ENCODE measurements at regions not wholly inside any gene's neighbourhood (a gene's known extent, or its start where the extent isn't known, plus 50 kb on each side); places are given as distances from the start of the nearest gene placed in this dataset.
"Not testable (repeated sequence)": the region's sequence is repeated elsewhere in the genome, so short reads cannot be mapped to it uniquely, and the experiment has no call there.

DNA sequence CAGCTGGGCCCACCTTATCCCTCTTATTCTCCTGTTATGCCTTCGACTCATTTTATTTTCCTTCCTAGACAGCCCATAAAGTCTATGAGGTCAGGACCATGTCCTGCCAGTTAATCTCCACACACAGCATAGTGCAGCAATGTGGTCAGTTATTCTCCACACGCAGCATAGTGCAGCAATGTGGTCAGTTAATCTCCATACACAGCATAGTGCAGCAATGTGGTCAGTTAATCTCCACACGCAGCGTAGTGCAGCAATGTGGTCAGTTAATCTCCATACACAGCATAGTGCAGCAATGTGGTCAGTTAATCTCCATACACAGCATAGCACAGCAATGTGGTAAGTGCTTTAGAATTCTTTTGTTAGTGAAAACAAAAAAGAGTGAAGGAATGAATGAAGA lies 77.8 kb downstream of the TEX36 start:
- DNase-seq = no peak

DNA sequence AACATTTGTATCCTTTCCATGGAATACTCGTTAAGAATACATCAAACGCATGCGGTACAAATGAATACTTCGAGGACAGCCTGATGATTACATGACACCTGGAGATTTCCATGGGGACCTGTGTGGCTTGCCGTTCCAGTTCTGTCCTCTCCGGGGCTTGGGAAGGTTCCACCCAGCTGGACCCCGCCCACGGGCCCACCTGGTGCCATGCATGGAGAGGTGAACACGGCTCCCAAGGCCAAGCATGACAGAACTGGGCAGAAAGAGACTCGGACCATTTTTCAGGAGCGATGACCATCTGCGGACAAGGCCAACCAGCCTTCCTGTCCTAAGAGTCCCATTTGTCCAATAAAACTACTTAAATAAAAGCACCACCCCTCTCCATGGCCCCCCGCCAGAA lies 80.1 kb downstream of the TEX36 start:
- DNase-seq = no peak

DNA sequence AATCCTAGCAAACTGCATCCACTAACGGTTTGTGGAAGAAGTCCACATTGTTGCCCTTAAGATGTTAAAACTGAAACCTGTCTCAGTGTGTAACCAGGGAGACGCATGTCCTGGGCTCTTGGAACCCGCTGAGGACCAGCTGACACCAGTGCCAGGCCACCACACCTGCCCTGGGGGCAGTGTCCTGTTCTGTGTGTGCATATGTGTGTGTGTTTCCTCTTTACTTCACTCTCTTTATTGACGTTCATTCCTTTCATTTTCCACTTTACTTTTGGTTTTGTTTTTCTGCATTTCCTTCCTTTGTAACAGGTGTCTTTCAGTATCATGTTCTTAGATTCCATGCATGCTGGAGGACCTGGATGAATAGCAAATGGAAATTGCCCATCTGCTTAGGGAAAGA lies 83.8 kb downstream of the TEX36 start:
- DNase-seq = no peak

DNA sequence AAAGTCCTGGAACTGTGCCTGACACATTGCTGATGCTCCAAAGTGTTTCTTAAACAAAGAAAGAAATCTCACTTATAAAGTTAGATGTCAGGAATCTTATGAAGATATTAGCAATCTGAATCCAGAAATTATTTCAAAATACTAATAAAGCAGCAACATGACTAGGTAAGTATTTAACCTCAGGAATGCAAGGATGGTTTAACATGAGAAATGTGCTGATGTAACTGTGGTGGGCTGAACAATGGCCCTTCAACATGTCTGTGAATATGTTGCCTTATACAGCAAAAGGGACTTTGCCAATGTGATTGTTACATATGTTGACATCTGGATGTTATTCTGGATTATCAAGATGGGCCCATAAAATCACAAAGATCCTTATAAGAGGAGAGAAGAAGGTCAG lies 87.1 kb downstream of the TEX36 start:
- no peak for DNase-seq

DNA sequence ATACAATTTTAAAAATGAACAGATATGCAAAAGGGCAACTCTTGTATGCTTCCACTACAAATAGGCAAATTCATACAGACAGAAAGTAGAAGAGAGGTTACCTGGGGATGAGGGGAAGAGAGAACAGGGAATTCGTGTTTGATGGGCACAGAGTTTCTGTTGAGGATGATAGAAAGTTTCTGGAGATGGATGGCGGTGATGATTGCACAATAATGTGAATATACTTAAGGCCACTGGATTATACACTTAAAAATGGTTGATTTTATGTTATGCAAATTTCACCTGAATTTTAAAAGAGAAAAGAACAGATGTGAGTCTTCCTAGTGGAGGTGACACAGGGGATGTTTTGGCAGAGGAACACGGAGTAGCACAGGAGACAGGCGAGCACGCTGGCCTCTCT lies 89.3 kb downstream of the TEX36 start:
- DNase-seq = no peak

DNA sequence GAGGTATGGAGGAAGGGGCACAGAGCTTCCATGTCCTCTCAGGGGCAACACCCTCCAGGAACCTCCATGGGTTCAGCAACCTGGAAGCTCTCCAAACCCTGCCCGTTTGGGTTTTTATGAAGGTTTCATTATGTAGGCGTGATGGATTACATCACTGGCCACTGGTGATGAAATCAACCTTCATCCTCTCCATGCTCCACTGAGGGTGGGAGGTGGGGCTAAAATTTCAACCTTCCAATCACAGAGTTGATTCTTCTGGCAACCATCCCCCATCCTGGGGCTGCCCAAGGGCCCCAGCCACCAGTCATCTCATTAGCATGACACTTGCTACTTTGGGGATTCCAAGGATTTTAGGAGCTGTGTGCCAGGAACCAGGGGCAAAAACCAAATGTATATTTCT lies 90.1 kb downstream of the TEX36 start:
- DNase-seq = no peak

DNA sequence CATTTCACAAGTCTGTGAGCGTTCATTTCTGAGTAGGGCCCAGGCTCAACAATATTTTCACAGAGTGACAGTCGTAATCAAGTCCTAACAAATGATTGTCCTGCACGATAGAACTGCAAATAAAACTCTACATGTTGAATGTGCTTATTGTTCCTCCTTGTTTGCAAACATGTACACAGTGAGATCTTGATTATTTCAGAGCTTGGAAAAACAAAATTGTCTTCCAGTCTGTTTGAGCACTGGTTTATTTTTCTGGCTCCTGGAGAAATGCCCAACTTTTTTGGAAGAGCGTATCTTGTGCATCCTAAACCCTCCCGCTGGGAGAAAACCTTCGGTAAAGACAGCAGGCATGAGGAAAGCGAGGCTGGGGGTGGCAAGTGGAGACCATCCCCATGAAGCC lies 91.1 kb downstream of the TEX36 start:
- no peak for DNase-seq

DNA sequence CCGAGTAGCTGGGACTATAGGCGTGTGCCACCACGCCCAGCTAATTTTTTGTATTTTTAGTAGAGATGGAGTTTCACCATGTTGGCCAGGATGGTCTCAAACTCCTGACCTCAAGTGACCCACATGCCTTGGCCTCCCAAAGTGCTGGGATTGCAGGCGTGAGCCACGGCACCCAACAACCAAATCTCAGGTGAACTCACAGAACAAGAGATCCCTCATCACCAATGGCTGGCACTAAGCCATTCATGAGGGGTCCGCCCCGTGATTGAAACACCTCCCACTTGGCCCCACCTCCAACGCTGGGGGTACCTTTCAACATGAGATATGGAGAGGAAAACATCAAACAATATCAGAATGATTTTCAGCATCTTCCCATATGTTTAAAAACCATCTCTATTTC lies 94.2 kb downstream of the TEX36 start:
- not testable (repeated sequence) for DNase-seq

DNA sequence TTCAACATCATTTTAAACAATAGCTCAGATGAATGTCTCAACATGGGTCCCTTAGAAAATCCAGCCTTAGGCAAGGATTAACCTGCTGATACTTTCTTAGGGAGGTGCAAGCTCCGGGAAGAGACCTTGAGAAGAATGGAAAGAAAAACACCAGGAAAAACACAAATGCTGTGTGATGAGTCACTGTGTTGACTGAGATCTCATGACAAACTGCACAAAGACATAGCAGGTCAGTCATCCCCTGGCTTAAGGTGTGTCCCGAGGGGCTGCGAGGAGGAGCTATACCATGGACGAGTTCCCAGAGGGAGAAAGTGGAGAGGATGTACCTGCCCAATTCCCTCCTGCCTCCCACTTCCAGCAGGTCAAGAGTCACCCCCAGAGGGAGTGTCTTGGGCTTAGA lies 98.0 kb downstream of the TEX36 start:
- DNase-seq = no peak

DNA sequence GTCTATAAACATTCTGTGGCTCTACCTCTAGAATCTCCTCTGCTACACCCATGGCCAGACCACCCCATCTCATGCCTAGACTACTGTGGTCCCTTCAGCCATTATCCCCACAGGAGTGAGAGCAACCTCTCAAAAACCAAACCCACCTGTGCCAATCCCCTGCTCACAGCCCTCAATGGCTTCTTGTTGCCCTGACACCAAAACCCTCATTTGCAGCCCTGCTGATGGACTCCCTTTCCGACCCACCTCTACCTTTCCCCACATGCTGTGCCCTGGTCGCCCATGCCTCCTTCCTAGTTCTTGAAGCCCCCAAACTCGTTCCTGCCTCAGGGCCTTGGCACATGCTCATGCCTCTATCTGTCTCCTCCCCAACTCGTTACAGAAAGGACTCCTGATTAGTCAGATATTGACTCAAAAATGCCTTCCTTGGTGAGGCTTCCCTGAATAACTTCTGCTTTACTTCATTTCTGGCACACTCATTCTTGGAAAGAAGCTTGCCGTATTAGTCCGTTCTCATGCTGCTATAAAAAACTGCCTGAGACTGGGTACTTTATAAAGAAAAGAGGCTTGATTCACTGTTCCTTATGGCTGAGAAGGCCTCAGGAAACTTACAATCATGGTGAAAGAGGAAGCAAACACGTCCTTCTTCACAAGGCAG lies 104.2 kb downstream of the TEX36 start:
- no peak for DNase-seq

DNA sequence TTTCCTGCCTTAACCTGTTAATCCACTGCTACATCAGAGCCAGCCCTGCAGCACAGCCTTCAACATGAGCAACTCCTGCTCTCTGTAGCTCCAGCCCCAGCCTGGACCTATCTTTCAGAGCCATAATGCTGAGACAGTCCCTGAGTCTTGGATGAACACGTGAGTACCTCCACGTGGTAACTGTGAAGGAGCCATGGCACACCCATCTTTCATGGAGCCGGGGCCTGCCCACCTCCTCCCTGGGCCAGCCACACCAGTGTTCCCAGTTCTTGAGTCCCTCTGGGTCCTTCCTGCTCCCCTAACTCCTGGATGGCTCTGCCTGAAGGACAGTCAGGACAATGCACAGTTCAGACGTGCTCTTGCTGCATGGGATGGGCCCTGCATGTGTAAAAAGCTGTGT lies 107.1 kb downstream of the TEX36 start:
- DNase-seq = no peak

DNA sequence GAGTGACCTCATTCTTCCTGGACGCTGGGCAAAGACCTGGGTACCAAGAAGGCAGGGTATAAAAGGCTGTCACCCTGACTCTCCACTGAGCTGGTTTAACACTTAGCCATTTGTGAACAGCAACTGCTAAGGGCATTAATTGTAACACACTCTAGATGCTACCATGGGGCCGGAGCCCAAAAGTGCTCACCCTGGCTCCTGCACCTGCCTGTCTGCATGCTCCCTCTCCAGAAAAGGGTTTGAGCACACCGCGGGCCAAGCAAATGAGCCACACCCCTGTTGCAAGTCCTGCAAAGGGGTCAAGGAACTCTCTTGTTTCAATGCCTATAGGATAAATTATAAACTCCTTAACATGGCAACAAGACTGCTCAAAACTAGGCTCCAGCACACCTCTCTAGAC lies 114.8 kb downstream of the TEX36 start:
- DNase-seq = no peak

DNA sequence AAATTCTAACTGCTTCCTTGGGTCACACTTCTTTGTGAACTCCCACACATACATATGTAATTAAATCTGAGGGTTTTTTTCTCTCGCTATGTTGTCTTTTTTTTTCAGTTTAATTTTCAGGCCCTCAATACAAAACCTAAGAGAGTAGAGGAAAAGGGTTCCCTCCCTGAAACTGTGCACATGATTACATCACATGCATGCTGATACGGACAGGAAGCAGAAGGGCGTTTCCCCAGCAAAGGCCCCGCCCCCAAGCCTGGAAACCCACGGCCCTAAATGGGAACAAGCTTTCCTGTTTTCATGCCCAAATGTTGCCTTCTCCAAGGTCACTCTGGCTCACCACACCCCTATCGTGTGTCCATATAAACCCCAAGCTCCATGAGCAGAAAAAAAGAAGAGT lies 115.4 kb downstream of the TEX36 start:
- no peak for DNase-seq

DNA sequence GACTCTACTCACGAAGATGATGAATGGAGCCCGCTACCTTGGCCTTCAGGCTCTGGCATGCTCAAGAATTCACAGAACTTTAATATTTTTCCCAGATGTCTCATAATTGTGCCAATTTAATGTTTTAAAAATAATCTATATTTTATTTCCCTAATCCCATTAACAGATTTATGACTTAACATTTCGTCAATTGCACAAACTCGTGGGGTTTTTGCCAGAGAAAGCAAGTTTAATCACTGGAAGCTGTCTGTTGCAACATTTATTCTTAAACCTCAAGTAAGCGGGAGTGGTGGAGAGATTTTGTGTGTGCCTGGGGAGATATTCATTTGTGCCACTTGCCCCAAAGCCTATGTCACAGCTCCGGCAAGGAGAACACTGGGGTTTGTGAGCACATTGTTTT lies 117.9 kb downstream of the TEX36 start:
- DNase-seq = no peak

DNA sequence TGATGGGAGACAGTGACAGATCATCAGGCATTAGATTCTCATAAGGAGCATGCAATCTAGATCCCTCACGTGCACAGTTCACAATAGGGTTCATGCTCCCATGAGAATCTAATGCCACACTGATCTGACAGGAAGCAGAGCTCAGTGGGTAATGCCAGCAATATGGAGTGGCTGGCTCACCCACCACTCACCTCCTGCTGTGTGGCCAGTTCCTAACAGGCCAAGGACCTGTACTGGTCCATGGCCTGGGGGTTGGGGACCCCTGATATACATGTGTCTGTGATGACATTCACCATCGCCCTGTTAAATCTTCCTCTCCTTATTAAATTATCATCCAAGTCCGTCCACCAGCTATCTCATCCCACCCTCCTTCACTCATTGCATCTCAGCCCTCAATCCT lies 118.4 kb downstream of the TEX36 start:
- DNase-seq = no peak

DNA sequence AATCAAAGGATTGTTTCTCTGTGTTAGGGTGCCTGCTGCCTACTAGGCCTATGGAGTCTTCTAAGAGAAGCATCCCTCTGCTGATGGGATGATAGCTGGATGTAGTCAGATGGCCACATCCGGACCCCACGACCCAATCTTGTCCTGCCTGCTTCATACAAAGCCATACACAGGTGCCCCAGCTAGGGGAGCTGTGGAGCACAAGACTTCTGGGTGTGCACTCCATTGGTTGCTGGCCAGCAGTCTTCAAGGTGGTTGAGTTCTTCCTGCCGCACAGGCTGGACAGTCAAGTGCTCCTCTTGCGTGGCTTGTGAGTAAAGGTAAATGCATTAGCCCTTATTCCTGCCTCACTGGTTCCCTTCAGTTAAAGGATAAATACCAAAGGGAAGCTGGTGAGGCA lies 120.2 kb downstream of the TEX36 start:
- DNase-seq = no peak

DNA sequence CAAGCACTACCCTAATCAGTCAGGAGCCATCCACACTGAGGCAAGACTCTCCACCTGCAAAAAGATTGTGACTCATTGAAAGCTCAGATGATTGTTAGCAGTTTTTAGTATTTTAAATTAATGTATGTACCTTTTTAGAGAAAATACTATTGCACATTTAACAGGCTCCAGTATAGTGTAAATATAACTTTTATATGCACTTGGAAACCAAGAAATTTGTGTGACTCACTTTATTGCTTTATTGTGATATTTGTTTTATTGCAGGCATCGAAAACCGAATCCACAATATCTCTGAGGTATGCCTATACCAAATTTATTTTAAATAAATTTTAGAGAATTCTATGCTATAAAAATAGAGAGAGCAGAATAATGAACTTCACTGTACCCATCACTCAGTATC lies 122.0 kb downstream of the TEX36 start:
- DNase-seq = no peak

DNA sequence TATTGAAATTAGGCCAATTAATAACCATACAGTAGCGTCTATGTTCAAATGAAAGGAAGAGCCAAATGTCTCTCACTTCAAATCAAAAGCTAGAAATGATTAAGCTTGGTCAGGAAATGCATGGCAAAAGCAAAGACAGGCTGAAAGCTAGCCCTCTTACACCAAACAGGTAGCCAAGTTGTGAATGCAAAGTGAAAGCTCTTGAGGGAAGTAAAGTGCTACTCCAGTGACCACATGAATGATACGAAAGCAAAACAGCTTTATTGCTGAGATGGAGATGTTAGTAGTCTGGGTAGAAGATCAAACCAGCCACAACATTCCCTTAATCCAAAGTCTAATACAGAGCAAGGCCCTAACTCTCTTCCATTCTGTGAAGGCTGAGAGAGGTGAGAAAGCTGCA lies 123.8 kb downstream of the TEX36 start:
- no peak for DNase-seq

DNA sequence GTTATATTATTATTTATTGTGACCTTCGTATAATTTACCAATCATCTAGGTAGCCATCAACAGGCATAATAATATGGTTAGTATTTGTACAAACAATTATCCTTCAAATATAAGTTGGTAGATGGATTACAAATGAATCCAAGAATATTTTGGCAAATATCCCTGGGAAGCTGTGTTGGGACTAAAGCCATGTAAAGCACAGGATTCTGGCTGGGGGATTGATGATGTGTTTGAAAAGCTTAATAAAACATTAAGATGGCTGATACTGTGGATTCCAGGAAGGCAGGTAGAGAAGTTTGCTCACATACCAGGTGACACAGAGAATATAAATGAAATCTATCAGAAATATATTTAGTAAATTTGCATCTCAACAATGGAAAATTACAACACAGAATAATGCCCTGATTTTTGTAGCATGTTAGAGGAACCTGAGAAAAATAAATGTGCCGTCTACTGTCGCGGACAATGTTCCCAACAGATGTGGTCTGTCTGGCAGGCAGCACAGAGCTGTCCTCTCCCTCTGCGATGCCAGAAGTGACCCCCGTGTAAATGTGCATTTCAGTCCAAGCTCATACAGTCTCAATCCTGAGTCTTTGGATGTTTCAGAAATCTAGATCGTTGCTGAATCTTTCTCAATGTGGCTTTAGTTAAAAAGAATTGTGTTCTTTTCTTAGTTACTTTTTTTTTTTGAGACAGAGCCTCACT lies 125.0 kb downstream of the TEX36 start:
- DNase-seq = no peak

DNA sequence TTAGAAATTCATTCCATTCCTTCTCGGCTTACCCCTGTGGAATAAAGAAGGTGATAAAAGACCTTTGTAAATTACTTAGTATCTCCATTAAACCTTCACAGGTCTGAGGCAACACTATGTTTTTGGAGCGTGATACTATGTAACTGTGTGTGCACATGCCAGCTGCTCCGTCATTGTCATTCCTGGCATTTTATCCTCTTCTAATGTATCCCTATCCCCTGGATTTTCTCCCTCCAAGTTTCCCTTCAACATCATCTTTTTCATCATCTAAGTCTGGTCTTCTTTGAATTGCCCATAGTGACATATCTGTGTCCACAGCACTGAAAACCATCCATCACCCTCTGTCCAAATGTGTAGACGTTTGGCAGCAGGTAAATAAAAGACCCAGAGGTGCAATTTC lies 125.7 kb downstream of the TEX36 start:
- no peak for DNase-seq

DNA sequence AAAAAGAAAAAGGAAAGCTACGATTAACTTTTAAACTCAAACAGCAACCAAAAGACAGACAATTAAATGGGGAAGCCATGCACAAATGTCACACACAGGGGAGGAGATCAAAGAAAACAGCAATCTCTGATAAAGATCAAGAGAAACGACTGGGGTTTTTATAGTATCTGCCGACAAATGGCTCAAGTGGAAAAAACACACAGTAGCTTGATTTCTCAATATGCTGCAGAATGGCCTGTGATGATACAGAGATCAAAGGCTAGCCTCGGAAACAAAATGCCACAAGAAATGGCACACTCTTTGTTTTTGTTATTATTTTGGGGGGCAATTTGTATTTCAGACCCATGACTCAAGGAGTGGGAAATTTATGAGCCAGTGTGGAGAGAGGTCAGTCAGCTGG lies 126.1 kb downstream of the TEX36 start:
- no peak for DNase-seq

DNA sequence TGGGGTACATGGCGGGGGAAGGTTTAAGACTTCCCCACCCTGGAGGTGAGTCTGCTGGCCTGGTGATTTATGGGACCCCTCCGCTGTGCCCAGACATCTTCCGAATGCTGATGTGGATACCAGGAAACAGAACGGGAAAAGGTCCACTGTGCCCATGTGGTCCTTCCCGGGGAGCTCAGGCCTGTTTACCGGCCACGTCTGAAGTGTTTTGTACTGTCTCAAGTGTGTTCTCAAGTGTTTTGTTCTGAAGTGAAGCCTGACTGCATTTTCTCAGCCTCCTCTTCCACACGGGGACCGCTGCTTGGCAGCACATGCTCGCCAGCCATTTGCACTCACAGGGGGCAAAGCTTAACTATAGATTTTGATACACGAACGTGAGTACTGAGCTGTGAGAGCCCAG lies 127.2 kb downstream of the TEX36 start:
- DNase-seq = no peak

DNA sequence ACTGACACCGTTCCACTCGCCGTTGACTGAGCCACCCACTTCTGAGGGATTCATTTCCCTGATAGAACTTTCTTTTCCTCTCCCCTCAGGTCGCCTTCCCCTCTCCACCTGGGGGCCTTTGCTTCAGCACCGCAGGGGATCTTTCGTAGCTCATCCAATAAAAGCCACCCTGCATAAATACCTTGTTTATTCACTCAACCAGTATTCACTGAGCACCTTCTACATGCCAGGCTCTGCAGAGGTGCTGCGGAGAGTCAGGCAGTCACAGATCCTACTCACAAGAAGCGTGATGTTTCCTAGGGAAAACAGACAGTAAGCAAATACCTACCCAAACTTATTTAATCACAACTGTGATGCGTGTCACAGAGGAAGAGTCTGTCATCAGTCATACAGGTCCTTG lies 127.7 kb downstream of the TEX36 start:
- no peak for DNase-seq

DNA sequence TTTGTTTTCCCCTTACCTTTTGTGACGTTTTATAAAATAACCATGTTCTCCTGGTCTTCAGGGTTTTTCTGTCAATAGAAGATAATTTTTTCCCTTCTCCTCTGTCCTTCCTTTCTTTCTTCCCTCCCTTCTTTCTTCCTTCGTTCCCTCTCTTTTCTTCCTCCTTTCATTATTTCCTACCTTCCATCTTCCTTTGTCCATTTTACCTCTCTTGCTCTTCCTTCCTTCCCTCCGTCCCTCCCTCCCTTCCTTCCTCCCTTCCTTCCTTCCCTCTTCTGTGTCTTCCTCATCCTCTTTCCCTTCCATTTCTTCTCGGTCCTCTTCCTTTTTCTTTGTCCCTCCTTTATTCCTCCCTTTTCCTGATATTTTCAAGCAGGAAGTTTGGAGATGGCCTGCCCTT lies 128.2 kb downstream of the TEX36 start:
- DNase-seq = no peak

DNA sequence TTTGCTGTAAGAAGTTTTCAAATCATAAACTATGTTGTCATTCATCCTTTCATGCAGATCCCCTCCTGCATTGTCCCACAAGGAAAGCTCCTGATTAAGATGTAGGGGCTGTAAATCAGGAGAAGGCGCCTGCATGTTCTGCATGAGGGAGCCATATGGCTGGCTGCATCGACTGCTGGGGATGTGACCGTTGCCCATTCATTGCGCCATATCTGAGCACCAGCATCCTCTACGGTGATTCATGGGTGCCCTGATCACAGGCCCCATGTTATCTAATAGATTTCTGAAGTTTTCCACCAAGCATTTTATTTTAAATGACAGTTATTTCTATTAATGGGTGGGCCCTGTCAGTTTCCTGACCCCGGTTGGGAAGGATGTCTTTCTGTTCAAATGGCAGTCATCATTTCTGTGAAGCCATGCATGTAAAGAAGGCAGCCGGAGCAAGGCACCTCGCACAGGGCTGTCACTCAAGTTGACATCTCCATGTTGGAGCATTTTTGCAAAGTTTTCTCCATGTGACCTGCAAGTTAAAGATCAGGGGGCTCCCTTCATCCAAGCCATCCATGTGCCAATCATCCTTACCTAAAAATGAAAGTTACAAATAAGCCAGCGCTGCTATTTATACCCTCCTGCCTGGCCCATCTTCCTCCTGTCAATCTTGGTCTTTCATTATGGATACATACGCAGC lies 128.8 kb downstream of the TEX36 start:
- DNase-seq = no peak

All from stimulated activated CD4-positive, alpha-beta T cell treated with anti-CD3 and anti-CD28 coated beads, Interleukin-2, amount 100 ng/mL, for 48 hours (primary cell).